GM21717 (cell line): ENCODE measurements at regions not wholly inside any gene's neighbourhood (a gene's known extent, or its start where the extent isn't known, plus 50 kb on each side); places are given as distances from the start of the nearest gene placed in this dataset.
"Not testable (repeated sequence)": the region's sequence is repeated elsewhere in the genome, so short reads cannot be mapped to it uniquely, and the experiment has no call there.

Source experiments
- ATAC-seq: cut with Tn5 transposase; IDR thresholded peaks from one replicate; pipeline ENCODE4 v1.9.1; 2021; ENCODE audit warnings: mild to moderate bottlenecking, moderate library complexity; ENCODE audit not compliant: unreplicated experiment

GRCh38 chr7:52616552-52616951, 418.9 kb upstream of the POM121L12 start:
- ATAC-seq = no peak

- ATAC-seq = no peak
Measured at GRCh38 chr7:52615021-52615695, 420.3 kb upstream of the POM121L12 start.

DNA sequence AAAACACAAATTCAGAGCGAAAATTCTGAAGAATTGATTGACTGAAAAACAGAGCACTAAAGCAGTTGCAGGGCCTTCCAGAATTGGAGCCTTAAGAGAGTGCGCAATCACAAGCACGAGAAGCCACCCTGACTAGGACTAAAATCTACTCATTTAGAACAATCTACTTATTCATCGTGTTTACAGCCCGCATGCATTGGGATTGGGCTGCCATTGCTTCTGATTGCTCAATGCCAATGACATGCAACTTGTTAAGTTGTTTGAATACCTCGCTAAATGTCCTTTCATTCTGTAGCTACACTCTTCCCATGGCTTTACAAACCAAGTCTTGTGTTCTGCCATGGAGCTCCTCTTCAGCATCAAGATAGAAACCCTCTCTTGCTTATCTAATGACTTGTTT, 425.9 kb upstream of the POM121L12 start:
- ATAC-seq = no peak

- ATAC-seq = no peak
Measured at GRCh38 chr7:52592698-52593097, 442.7 kb upstream of the POM121L12 start.

DNA sequence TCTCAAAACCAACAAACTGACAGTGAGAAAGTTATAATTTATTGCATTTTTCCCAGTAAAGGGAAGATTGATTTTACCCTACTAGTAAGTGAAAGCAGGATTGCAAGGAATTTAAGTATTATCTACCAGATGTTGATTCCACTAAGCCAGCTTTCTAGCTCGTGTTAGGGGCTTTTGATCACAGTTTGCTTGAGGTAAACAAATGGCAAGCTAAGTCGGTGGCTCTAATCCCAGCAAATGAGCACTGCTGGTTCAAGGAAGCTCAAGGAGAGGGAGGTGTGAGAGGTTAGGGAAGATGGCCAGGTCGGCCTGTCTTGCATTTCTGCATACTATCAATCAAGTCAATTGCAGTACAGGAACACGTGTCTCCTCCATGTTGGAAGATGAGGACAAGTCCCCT, 448.7 kb upstream of the POM121L12 start:
- ATAC-seq = no peak

GRCh38 chr7:52584041-52584440, 451.4 kb upstream of the POM121L12 start:
- ATAC-seq = no peak

GRCh38 chr7:52573141-52573540, 462.3 kb upstream of the POM121L12 start:
- not testable (repeated sequence) for ATAC-seq

DNA sequence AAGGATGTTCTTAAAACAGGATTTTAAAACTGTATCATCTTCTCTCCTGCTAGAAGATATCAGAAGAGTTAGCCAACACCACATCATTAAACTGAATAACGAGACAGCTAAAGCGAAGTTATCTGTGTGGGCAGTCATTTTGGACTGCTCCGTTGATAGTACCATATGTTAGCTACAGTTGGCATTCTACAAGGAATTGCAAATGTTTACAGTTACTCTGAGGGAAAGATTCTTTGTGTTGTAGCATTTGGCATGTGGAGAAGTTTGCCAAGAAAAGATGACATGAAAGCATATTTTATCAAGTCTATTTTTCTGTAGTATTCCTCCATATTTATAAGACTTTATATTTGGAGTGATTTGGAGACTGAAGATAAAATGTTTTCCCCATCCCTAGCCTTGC, 464.4 kb upstream of the POM121L12 start:
- ATAC-seq = no peak

DNA sequence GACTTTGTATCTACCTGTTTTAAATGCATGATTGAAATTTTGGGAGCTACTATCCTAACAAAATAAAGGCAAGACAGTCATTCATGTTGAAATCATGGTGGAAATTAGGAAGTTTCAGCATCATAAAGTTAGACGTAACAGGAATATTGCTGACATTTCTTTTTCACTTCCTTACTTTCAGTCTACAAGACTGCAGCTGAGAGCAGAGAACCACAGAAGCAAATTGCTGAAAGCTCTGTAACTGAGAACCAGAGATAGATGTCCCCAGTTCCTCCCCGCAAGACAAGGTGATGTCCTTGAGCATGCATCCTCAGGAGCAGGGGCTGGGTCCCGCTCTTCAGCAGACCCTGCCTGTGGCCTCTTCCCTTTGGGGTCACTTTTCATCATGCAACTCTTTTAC, 466.3 kb upstream of the POM121L12 start:
- no peak for ATAC-seq

- no peak for ATAC-seq
Measured at GRCh38 chr7:52565974-52566373, 469.5 kb upstream of the POM121L12 start.

GRCh38 chr7:52555805-52556204, 479.6 kb upstream of the POM121L12 start:
- no peak for ATAC-seq

GRCh38 chr7:52547308-52547910, 488.0 kb upstream of the POM121L12 start:
- ATAC-seq = no peak

DNA sequence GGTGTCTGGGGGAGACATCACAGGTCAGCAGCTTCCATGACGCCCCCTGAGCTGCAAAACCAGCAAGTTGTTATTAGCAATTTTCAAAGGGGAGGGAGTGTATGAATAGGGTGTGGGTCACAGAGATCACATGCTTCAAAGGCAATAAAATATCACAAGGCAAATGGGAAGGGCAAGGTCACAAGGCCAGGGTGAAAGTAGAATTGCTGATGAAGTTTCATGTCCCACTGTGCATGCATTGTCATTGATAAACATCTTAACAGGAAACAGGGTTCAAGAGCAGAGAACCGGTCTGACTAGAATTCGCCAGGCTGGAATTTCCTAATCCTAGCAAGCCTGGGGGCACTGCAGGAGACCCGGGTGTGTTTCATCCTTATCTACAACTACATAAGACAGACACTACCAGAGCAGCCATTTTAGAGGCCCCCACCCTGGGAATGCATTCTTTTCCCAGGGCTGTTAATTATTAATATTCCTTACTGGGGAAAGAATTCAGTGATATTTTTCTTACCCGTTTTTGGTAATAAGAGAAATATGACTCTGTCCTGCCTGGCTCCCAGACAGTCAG, 494.2 kb upstream of the POM121L12 start:
- ATAC-seq = not testable (repeated sequence)

GRCh38 chr7:52540041-52540440, 495.4 kb upstream of the POM121L12 start:
- ATAC-seq = no peak

DNA sequence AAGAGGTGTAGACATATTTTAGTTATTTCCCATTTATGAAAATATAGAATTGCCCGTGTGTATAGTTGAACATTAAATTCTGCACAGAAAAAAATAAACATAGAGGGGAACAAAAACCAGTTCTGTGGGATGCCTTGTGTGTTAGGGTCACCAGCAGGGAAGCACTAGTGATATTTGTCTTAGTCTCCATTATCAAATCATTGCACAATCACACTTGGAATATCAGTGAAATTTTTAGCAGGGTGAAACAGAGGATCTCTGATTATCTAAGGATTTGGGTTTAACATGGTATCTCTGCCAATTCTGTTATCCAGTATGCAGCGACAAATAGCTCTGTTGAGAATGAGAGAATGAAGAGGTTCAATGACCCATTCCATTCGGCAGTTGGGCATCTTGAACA, 496.0 kb upstream of the POM121L12 start:
- ATAC-seq = no peak

DNA sequence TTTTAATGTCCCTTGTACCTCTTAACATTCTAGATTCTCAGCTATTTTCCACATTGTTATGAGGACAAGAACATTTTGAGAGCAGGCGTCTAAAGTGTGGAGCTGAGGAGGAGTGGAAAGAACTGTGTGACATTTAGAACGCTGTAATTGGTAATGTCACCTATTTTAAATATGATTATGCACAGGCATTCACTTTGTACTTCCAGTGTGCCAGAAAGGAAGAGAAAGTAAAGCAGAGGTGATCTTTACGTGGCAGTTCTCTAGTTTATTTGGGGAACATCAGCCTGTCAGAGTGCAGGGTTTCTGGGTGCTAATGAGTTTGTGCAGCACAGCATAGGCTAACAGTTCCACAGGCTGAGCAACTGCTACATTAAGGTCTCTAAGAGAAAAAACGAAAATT, 498.4 kb upstream of the POM121L12 start:
- no peak for ATAC-seq

DNA sequence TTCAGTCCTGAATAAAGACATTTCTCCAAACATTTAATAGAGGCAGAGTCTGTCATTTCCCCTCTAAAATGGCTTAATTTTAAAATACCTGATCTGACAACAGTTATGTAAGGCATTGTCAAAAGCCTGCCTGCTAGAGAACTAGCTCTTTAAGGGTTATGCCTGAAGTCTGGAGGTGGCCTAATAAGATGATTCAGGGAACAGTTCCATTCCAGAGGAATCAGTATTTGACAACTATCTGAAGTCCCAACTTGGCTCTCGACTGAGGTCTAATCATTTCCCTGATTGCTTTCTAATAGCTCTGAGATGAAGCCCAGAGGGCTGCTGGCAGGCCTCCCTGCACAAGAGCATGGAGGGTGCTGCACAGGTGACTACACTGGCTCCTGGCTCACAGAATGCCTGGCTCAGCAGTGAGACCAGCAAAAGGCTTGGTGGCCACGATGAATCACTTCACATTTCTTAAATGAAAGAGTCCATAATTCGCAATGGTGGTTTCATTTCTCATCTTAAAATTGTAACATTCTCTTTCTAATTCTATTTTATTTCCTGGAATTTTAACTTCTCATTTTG, 509.6 kb upstream of the POM121L12 start:
- ATAC-seq = no peak

GRCh38 chr7:52518869-52519268, 516.6 kb upstream of the POM121L12 start:
- ATAC-seq = no peak

DNA sequence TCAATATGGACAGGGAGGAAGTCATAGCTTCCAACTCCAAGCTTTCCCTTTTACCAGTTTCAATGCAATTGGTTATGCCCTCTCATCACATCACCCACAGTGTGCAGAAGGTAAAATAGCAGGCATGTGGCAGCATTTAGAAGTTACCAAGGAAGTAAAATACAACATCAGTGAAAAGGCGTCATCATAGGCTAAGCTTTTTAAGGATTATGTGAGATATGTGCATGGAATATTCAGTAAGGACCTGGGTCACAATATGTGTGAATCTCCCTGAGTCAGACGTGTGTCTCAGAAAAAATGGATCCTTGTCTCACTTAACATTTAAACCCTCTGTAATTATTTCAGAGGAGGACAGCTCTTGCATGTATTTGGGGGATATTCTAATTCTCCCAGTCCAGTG, 522.8 kb upstream of the POM121L12 start:
- ATAC-seq = no peak

- ATAC-seq = no peak
Measured at GRCh38 chr7:52507546-52508255, 527.7 kb upstream of the POM121L12 start.

GRCh38 chr7:52506325-52506724, 529.1 kb upstream of the POM121L12 start:
- ATAC-seq = no peak

GRCh38 chr7:52504561-52504960, 530.9 kb upstream of the POM121L12 start:
- no peak for ATAC-seq
